Gastrocnemius medialis (tissue), 4 donors: ENCODE measurements at regions not wholly inside any gene's neighbourhood (a gene's known extent, or its start where the extent isn't known, plus 50 kb on each side); places are given as distances from the start of the nearest gene placed in this dataset.

Experiments used
- POLR2A ChIP-seq, 2 donors: fragments of 450-650 bp; IDR thresholded peaks; one replicate each; pipeline ENCODE4 v1.6.1; 2017; ENCODE audit warnings: antibody characterized with exemption in 2 of 2, mild to moderate bottlenecking in 2 of 2, moderate library complexity in 2 of 2
- TF ChIP-seq, protein P1 (sequence below), 5 experiments: fragments of 450-650 bp in 3 of 5; fragments of 200-600 bp in 2 of 5; sonication (generic) in 2 of 5; IDR thresholded peaks in 4 of 5; conservative IDR thresholded peaks in 1 of 5; 1 replicate in 4 of 5; 2 replicates in 1 of 5; pipeline ENCODE4 v1.5.1; 2016 to 2019; ENCODE audit warnings: antibody characterized with exemption in 5 of 5, mild to moderate bottlenecking in 3 of 5, moderate library complexity in 3 of 5

DNA sequence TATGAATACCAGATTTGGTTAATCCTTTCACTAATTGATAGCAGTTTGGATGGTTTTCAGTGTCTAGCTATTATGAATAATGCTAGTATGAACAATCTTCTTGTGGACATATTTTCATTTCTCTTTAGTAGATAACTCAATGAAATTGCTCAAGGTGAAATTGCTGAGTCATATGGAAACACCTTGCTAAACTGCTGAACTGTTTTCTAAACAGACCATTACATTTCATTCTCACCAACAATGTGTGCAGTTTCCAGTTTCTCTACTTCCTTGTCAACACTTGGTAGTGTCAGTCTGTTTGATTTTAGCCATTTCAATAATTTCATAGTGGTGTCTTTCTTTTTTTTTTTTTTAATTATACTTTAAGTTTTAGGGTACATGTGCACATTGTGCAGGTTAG, 250.0 kb downstream of the HRH4 start:
- TF ChIP-seq, protein P1, sequence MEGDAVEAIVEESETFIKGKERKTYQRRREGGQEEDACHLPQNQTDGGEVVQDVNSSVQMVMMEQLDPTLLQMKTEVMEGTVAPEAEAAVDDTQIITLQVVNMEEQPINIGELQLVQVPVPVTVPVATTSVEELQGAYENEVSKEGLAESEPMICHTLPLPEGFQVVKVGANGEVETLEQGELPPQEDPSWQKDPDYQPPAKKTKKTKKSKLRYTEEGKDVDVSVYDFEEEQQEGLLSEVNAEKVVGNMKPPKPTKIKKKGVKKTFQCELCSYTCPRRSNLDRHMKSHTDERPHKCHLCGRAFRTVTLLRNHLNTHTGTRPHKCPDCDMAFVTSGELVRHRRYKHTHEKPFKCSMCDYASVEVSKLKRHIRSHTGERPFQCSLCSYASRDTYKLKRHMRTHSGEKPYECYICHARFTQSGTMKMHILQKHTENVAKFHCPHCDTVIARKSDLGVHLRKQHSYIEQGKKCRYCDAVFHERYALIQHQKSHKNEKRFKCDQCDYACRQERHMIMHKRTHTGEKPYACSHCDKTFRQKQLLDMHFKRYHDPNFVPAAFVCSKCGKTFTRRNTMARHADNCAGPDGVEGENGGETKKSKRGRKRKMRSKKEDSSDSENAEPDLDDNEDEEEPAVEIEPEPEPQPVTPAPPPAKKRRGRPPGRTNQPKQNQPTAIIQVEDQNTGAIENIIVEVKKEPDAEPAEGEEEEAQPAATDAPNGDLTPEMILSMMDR (IDR thresholded peaks at IDR 0.05 in 4 of 5, conservative IDR thresholded peaks at IDR 0.05 in 1 of 5): no peak
- TF ChIP-seq POLR2A (IDR thresholded peaks at IDR 0.05): no peak
